ENCODE measurements at regions not wholly inside any gene's neighbourhood (a gene's known extent, or its start where the extent isn't known, plus 50 kb on each side); places are given as distances from the start of the nearest gene placed in this dataset.

DNA sequence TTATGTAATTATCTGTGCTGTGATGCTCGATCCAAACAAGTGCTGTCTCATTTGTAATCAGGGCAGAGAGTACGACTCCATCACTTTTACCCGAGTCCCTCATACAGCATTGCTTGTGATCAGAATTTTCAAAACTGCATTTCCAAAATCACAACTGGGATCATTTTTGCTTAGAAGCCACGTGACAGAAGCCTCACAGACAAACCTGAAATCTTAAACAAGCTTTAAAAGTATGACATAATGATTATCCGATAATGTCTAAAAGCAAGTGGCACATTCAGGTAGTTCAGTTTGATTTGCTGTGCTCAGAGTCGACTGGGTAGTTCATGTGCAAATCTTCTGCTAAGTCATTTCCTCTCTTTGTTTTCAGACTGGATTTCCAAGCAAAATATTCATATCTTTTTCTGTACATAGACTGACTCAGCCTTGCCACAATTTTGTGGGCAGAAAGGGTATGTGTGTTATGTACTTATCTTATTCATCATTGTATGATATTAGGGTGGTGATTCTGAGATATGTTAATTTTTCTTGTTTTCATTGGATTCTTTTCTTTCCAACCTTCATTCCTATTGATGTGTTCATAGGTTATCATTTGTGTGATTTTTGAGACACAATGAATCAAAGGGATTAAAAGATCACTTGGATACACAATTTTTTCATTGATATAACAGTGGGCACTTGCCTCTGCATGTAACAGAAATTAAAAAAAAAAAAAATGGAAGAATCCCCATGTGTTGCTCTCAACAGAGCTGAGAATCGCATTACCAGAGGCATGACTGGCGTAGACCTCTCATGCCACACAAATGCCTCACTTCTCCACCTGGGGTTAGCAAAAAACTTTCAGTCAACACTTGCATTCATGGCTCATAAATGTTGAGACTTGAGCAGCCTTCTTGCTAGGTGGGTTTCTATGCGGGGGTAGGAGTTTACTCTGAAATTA, 355.7 kb downstream of the LTN1 start:
- H2BK5ac ChIP-seq (ENCODE audit: low read depth, low read length, poor library complexity): no peak overlapping the region
- no peak overlapping the region for H3K23ac ChIP-seq (ENCODE audit: low read length)
- H4K91ac ChIP-seq (ENCODE audit: low read depth, low read length): no peak overlapping the region
- no peak overlapping the region for H3K18ac ChIP-seq (ENCODE audit: low read length)
- no peaks in the 10 kb centered on the region for H3K27me3 ChIP-seq (ENCODE audit: insufficient read depth, low read length)
- no peaks in the 10 kb centered on the region for H3K9me3 ChIP-seq (ENCODE audit: insufficient read depth, low read depth, low read length)
- H2BK120ac ChIP-seq (ENCODE audit: insufficient read depth, low read length, poor library complexity): no peak overlapping the region
- H2AK5ac ChIP-seq (ENCODE audit: low read length): no peak overlapping the region
- H3K4ac ChIP-seq (ENCODE audit: low read depth, low read length): no peak overlapping the region
- H3K4me3 ChIP-seq (ENCODE audit: low read depth, low read length): no peak overlapping the region
- H4K8ac ChIP-seq (ENCODE audit: low read depth, low read length): no peak overlapping the region
- WGBS (ENCODE audit: extremely low coverage, insufficient coverage, insufficient read length): no CpG with 5 or more reads among the region's 9 CpGs
- H3K36me3 ChIP-seq (ENCODE audit: control insufficient read depth in 1 of 2, insufficient read depth in 2 of 2, low read length in 2 of 2): no peaks in the 10 kb centered on the region
- no peak overlapping the region for H3K27ac ChIP-seq (ENCODE audit: low read depth, low read length)
- no peak overlapping the region for H3K4me2 ChIP-seq (ENCODE audit: low read length)
- peak; percentile 42 to 68 for DNase-seq
- H3K9ac ChIP-seq (ENCODE audit: low read length): no peak overlapping the region
- H3K79me1 ChIP-seq (ENCODE audit: low read length): no peaks in the 10 kb centered on the region
- H4K12ac ChIP-seq (ENCODE audit: low read depth, low read length): no peak overlapping the region
- H3K79me2 ChIP-seq (ENCODE audit: control insufficient read depth, insufficient read depth, low read length, poor library complexity): no peaks in the 10 kb centered on the region
- no peak overlapping the region for H2AFZ ChIP-seq (ENCODE audit: insufficient read depth, low read length, poor library complexity)
- H3K4me1 ChIP-seq (ENCODE audit: control insufficient read depth in 1 of 2, insufficient read depth in 2 of 2, low read length in 2 of 2): no peaks in the 10 kb centered on the region
- no peak overlapping the region for H3K14ac ChIP-seq (ENCODE audit: low read length)
- H2BK12ac ChIP-seq (ENCODE audit: low read length): no peak overlapping the region

DNA sequence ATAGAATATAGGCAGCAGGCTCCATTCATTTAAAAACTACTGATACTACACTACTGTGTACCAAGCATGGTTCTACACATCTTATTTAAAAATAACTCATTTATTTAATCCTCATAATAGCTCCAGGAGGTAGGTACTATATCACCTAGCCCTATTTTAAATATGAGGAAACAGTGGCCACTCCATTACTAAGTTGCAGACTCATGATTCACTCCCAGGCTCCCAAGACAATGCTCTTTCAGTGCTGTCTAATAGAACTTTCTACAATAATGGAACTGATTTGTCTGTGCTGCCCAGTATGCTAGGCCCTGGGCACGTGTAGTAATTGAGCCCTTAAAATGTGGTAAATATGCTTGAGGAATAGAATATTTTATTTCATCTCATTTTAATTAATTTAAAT, 357.1 kb downstream of the LTN1 start:
- Histone ChIP-seq H3K9ac (ENCODE audit: low read length) (no peak overlapping the region), H2BK12ac (ENCODE audit: low read length) (no peak overlapping the region), H3K14ac (ENCODE audit: low read length) (no peak overlapping the region), H3K4me1 (ENCODE audit: control insufficient read depth in 1 of 2, insufficient read depth in 2 of 2, low read length in 2 of 2) (no peaks in the 10 kb centered on the region), H3K9me3 (ENCODE audit: insufficient read depth, low read depth, low read length) (no peaks in the 10 kb centered on the region), H3K79me1 (ENCODE audit: low read length) (no peaks in the 10 kb centered on the region), H3K27me3 (ENCODE audit: insufficient read depth, low read length) (no peaks in the 10 kb centered on the region), H3K23ac (ENCODE audit: low read length) (no peak overlapping the region), H2AFZ (ENCODE audit: insufficient read depth, low read length, poor library complexity) (no peak overlapping the region), H3K4me3 (ENCODE audit: low read depth, low read length) (no peak overlapping the region), H3K18ac (ENCODE audit: low read length) (no peak overlapping the region), H2BK5ac (ENCODE audit: low read depth, low read length, poor library complexity) (no peak overlapping the region), H4K8ac (ENCODE audit: low read depth, low read length) (no peak overlapping the region), H4K12ac (ENCODE audit: low read depth, low read length) (no peak overlapping the region), H3K4ac (ENCODE audit: low read depth, low read length) (no peak overlapping the region), H2AK5ac (ENCODE audit: low read length) (no peak overlapping the region), H3K36me3 (ENCODE audit: control insufficient read depth in 1 of 2, insufficient read depth in 2 of 2, low read length in 2 of 2) (no peaks in the 10 kb centered on the region), H3K4me2 (ENCODE audit: low read length) (no peak overlapping the region), H3K79me2 (ENCODE audit: control insufficient read depth, insufficient read depth, low read length, poor library complexity) (no peaks in the 10 kb centered on the region), H2BK120ac (ENCODE audit: insufficient read depth, low read length, poor library complexity) (no peak overlapping the region), H4K91ac (ENCODE audit: low read depth, low read length) (no peak overlapping the region), H3K27ac (ENCODE audit: low read depth, low read length) (no peak overlapping the region)
- no CpG with 5 or more reads among the region's 1 CpG for WGBS (ENCODE audit: extremely low coverage, insufficient coverage, insufficient read length)
- no peak for DNase-seq

GRCh38 chr21:28633839-28634555, 358.7 kb downstream of the LTN1 start:
- Histone ChIP-seq H3K4me2 (ENCODE audit: low read length) (no peak overlapping the region), H4K12ac (ENCODE audit: low read depth, low read length) (no peak overlapping the region), H3K23ac (ENCODE audit: low read length) (no peak overlapping the region), H3K27ac (ENCODE audit: low read depth, low read length) (no peak overlapping the region), H3K4me1 (ENCODE audit: control insufficient read depth in 1 of 2, insufficient read depth in 2 of 2, low read length in 2 of 2) (no peaks in the 10 kb centered on the region), H3K36me3 (ENCODE audit: control insufficient read depth in 1 of 2, insufficient read depth in 2 of 2, low read length in 2 of 2) (no peaks in the 10 kb centered on the region), H3K79me2 (ENCODE audit: control insufficient read depth, insufficient read depth, low read length, poor library complexity) (no peaks in the 10 kb centered on the region), H2AFZ (ENCODE audit: insufficient read depth, low read length, poor library complexity) (no peak overlapping the region), H3K9me3 (ENCODE audit: insufficient read depth, low read depth, low read length) (no peaks in the 10 kb centered on the region), H3K4ac (ENCODE audit: low read depth, low read length) (no peak overlapping the region), H2AK5ac (ENCODE audit: low read length) (no peak overlapping the region), H4K91ac (ENCODE audit: low read depth, low read length) (no peak overlapping the region), H3K18ac (ENCODE audit: low read length) (no peak overlapping the region), H3K9ac (ENCODE audit: low read length) (no peak overlapping the region), H3K4me3 (ENCODE audit: low read depth, low read length) (no peak overlapping the region), H3K27me3 (ENCODE audit: insufficient read depth, low read length) (no peaks in the 10 kb centered on the region), H3K14ac (ENCODE audit: low read length) (no peak overlapping the region), H2BK5ac (ENCODE audit: low read depth, low read length, poor library complexity) (no peak overlapping the region), H2BK12ac (ENCODE audit: low read length) (no peak overlapping the region), H2BK120ac (ENCODE audit: insufficient read depth, low read length, poor library complexity) (no peak overlapping the region), H3K79me1 (ENCODE audit: low read length) (no peaks in the 10 kb centered on the region), H4K8ac (ENCODE audit: low read depth, low read length) (no peak overlapping the region)
- no CpG with 5 or more reads among the region's 12 CpGs for WGBS (ENCODE audit: extremely low coverage, insufficient coverage, insufficient read length)
- DNase-seq: no peak

DNA sequence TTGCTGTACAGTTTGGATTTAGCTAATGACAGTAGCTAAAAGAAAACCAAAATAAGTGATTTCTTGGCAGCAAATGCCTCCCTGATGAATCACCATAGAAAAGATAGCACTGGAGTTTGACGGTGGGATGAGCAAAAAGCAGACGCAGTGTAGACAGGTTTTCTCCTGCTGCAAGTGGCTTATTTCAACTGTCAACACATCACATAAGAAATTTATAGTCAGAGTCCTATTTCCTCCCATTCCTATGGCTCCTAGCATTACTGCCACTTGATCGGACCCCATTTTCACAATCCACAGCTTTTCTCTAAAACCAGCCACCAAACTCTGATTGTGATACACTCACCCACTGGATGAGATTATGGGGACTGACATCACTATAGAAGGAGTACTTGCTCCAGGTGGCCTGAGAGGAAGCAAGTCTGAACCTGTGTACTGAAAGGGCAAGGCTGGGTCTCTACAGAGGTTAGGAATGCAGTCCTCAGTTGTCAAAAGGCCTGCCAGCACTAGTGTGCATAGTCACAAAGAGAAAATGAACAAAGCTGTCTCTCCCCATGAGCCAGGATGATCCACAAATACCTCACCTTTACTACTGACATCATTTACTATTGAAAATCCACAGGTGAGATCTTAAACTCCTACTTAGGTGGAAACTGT, 359.8 kb downstream of the LTN1 start:
- H4K12ac ChIP-seq (ENCODE audit: low read depth, low read length): no peak overlapping the region
- no peak overlapping the region for H2BK5ac ChIP-seq (ENCODE audit: low read depth, low read length, poor library complexity)
- H3K14ac ChIP-seq (ENCODE audit: low read length): no peak overlapping the region
- H2AFZ ChIP-seq (ENCODE audit: insufficient read depth, low read length, poor library complexity): no peak overlapping the region
- H3K9me3 ChIP-seq (ENCODE audit: insufficient read depth, low read depth, low read length): no peaks in the 10 kb centered on the region
- peak overlapping the region; percentile 55 for H3K27ac ChIP-seq (ENCODE audit: low read depth, low read length)
- H3K4me3 ChIP-seq (ENCODE audit: low read depth, low read length): no peak overlapping the region
- no peaks in the 10 kb centered on the region for H3K36me3 ChIP-seq (ENCODE audit: control insufficient read depth in 1 of 2, insufficient read depth in 2 of 2, low read length in 2 of 2)
- H4K8ac ChIP-seq (ENCODE audit: low read depth, low read length): no peak overlapping the region
- peak; percentile 1 to 29 for DNase-seq
- no peak overlapping the region for H3K9ac ChIP-seq (ENCODE audit: low read length)
- H2BK12ac ChIP-seq (ENCODE audit: low read length): no peak overlapping the region
- no peaks in the 10 kb centered on the region for H3K27me3 ChIP-seq (ENCODE audit: insufficient read depth, low read length)
- H3K18ac ChIP-seq (ENCODE audit: low read length): no peak overlapping the region
- H3K23ac ChIP-seq (ENCODE audit: low read length): no peak overlapping the region
- no peak overlapping the region for H4K91ac ChIP-seq (ENCODE audit: low read depth, low read length)
- H2AK5ac ChIP-seq (ENCODE audit: low read length): no peak overlapping the region
- no CpG with 5 or more reads among the region's 3 CpGs for WGBS (ENCODE audit: extremely low coverage, insufficient coverage, insufficient read length)
- H3K79me1 ChIP-seq (ENCODE audit: low read length): no peaks in the 10 kb centered on the region
- H3K4me1 ChIP-seq (ENCODE audit: control insufficient read depth in 1 of 2, insufficient read depth in 2 of 2, low read length in 2 of 2): no peaks in the 10 kb centered on the region
- no peak overlapping the region for H3K4ac ChIP-seq (ENCODE audit: low read depth, low read length)
- H2BK120ac ChIP-seq (ENCODE audit: insufficient read depth, low read length, poor library complexity): no peak overlapping the region
- H3K79me2 ChIP-seq (ENCODE audit: control insufficient read depth, insufficient read depth, low read length, poor library complexity): no peaks in the 10 kb centered on the region
- H3K4me2 ChIP-seq (ENCODE audit: low read length): no peak overlapping the region
